Retinal pigment epithelial cell (primary cell): ENCODE measurements at regions not wholly inside any gene's neighbourhood (a gene's known extent, or its start where the extent isn't known, plus 50 kb on each side); places are given as distances from the start of the nearest gene placed in this dataset.

Experiments used
- DNase-seq: peaks from one replicate; pipeline ENCODE4 v3.0.0-alpha.2; 2010; ENCODE audit warnings: low read depth
- H3K4me3 ChIP-seq: 2 replicates; pipeline ENCODE4 v1.5.1; 2011; ENCODE audit warnings: mild to moderate bottlenecking, low read length, control low read depth, moderate library complexity
- TF ChIP-seq, protein P1 (sequence below): conservative IDR thresholded peaks from 2 replicates; pipeline ENCODE4 v1.5.1; 2011; ENCODE audit warnings: low read depth, low read length, control low read depth, inconsistent platforms

DNA sequence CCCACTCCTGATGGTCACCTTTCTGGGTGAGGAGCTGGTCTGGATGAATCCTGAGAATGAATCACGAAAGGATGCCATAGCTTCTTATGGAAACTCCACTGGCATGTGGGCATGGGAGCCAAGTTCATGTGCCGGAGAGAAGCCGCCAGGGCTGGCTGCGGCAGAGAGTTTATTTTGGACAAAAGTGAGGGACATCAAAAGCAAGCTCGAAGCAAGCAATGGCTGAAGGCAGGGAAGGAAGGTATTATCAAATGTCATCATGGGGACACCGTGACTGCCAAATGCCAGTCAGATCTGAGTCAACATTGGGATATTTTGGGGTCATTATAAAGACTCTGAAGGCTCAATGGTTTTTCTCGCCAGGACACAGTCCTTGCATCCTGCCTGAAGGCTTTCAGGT is 249.1 kb downstream of the QKI start:
- TF ChIP-seq, protein P1, sequence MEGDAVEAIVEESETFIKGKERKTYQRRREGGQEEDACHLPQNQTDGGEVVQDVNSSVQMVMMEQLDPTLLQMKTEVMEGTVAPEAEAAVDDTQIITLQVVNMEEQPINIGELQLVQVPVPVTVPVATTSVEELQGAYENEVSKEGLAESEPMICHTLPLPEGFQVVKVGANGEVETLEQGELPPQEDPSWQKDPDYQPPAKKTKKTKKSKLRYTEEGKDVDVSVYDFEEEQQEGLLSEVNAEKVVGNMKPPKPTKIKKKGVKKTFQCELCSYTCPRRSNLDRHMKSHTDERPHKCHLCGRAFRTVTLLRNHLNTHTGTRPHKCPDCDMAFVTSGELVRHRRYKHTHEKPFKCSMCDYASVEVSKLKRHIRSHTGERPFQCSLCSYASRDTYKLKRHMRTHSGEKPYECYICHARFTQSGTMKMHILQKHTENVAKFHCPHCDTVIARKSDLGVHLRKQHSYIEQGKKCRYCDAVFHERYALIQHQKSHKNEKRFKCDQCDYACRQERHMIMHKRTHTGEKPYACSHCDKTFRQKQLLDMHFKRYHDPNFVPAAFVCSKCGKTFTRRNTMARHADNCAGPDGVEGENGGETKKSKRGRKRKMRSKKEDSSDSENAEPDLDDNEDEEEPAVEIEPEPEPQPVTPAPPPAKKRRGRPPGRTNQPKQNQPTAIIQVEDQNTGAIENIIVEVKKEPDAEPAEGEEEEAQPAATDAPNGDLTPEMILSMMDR = no peak
- no peak for DNase-seq
- no peak overlapping the region for H3K4me3 ChIP-seq

DNA sequence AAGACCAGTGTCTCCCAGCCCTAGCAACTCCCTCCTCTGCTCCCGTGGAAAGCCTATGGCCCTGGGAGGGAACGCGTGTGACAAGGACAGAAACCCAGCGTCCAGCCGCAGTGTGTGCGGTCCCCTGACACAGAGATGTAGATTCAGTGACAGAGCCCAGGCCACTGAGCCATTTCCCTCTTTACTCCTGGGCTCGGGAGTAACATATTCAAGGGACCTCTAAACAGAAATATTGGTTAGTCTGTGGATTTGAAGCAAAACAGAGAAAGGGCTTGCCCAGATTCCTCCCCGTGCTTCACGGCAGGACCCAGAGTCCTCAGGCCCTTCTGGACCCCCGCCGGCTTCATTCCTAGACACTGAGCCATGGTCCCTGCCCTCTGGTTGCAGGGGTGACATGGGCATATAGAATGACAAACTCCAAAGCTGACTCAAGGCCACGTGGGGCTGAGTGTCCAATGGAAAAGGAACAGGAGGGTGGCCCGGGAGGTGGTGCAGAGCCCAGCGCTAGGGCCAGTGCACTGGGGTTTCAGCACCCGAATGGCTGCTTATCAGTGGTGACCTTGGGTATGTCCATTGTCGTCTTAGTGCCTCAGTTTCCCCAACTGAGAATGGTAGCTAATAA is 248.2 kb downstream of the QKI start:
- no peak overlapping the region for H3K4me3 ChIP-seq
- DNase-seq = no peak
- TF ChIP-seq, protein P1 = no peak

DNA sequence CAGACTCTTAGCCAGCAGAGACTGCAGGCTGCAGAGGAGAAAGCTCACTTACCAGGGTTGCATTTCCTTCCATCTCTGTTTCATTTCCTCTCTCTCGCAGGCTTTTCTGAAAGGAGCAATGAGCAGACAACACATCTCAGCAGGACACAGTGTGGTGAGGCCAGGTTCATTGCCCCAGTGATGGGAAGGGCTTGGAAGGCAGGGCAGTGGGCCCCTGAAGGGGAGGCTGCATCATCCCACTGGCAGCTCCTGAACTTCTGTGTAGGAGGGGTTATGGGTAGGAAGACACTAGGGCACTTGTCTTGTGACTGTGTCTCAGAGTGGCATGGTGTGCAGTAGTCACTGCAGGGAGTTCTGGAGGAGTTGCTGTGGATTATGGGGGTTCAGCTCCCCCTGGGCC is 246.8 kb downstream of the QKI start:
- DNase-seq = no peak
- H3K4me3 ChIP-seq = no peak overlapping the region
- TF ChIP-seq, protein P1 = no peak

DNA sequence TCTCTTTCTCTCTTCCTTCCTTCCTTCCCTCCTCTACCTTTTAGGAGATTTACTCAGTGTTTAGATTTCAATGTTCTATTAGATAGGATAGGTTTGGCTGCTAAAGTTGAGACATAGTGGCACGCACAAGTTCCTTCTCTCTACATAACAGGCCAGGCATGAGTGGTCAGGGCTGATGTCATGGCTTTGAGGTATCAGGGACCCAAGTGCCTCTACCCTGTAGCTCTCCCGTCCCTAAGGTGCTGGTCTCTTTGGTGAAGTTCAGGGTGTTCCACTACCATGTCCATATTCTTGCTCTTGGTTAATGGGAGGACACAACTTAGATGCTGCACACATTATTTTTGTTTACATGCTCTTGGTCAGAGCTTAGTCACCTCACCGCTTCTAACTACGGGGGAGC is 245.3 kb downstream of the QKI start:
- no peak for DNase-seq
- H3K4me3 ChIP-seq = no peak overlapping the region
- TF ChIP-seq, protein P1 = no peak

DNA sequence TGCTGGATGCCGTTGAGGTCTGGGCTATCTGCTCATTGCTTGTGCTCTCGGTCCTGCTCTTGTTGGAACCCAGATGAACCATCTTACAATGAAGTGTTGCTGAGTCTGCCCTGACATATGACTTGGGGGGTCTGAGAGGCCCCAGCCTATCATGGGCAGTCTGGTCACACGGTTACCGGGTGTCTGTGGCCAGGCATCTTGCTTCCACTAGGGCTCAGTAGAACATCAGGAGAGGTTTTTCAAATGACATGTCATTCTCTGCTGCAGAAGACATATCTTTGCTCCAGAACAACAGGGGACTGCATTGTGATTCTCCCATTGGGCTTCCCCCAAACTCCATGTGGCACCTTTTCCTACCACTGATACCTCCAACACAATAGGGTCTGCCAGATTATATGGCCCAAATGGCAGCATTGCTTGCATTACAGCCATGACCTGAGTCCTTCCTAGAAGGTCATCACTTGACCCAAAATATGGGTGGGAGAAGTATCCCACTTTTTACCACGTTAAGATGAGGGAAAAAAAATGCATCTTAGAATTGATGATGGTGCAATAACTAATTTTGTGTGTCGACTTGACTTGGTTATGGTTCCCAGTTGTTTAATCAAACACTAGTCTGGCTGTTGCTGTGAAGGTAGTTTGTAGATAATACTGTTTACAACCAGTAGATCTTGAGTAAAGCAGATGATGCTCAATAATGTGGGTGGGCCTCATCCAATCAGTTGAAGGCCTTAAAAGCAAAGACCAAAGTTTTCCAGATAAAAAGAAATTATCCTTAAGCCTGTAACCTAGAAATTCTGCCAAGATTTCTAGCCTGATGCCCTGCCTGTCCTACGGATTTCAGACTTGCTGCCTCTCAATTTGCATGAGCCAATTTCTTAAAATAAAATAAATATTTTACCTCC is 241.0 kb downstream of the QKI start:
- TF ChIP-seq, protein P1 = no peak
- H3K4me3 ChIP-seq = no peak overlapping the region
- no peak for DNase-seq

DNA sequence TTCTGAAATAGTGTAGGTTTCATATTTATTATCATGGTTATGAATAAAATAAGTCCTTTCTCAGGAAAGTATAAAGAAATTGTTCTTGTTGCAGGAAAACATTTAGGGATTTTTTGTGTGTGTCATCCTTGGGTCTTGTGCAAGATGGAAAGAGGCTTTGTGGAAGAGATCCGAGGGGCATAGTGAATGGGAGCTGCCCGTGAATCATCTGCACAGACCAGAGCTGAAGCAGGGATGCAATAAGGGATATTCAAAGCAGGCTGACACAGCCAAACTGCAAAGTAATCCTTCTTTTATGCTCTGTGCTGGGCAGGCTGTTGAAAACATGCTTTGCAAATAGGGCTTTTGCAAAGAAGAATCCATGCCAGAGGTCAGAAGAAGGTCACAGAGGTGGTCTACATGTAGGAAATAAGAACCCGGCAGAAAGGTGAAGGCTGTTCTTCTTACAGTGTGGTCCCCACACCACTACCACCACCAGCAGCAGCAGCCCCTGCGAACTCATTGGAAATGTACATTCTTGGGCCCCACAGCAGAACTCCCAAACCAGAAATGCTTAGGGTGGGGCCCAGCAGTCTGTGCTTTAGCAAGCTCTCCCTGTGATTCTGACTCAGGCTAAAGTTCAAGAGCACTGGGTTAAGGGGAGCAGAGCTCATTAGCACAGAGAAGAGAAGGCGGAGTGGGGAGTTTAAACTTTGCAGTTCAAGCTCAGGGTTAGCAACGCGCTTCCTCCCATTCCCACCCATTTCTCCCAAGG is 237.6 kb downstream of the QKI start:
- no peak for DNase-seq

More for the DNA sequence above, 237.6 kb downstream of the QKI start:
- TF ChIP-seq, protein P1 = no peak
- no peak overlapping the region for H3K4me3 ChIP-seq
